Esophagus muscularis mucosa (tissue), 4 donors: ENCODE measurements at regions not wholly inside any gene's neighbourhood (a gene's known extent, or its start where the extent isn't known, plus 50 kb on each side); places are given as distances from the start of the nearest gene placed in this dataset.

ENCODE experiments used
- DNase-seq: peaks from one replicate; pipeline ENCODE4 v3.0.0-alpha.2; 2017; ENCODE audit errors: extremely low spot score
- H3K27ac ChIP-seq, 4 donors: fragments of 200-600 bp; sonication (generic); replicated peaks in 1 of 4; 1 replicate in 3 of 4; 2 replicates in 1 of 4; pipeline ENCODE4 v1.5.1; 2016 to 2019; ENCODE audit warnings: mild to moderate bottlenecking in 1 of 4
- H3K27me3 ChIP-seq, 4 donors: fragments of 200-600 bp; sonication (generic); one replicate each; pipeline versions ENCODE4 v1.5.1 to v1.6.0; 2016 to 2019
- H3K36me3 ChIP-seq, 4 donors: fragments of 200-600 bp; sonication (generic); one replicate each; pipeline ENCODE4 v1.5.1; 2016 to 2019
- H3K4me1 ChIP-seq, 4 donors: fragments of 200-600 bp; sonication (generic); one replicate each; pipeline ENCODE4 v1.5.1; 2016 to 2019
- H3K4me3 ChIP-seq, 4 donors: fragments of 200-600 bp; sonication (generic); 1 replicate in 2 of 4; 2 replicates in 2 of 4; pipeline ENCODE4 v1.5.1; 2016 to 2019; ENCODE audit warnings: mild to moderate bottlenecking in 4 of 4, moderate library complexity in 1 of 4
- H3K9me3 ChIP-seq, 4 donors: fragments of 200-600 bp; sonication (generic); 1 replicate in 3 of 4; 2 replicates in 1 of 4; pipeline ENCODE4 v1.5.1; 2016 to 2019
- CTCF ChIP-seq, 3 experiments: fragments of 200-600 bp in 2 of 3; fragments of 450-650 bp in 1 of 3; sonication (generic) in 2 of 3; IDR thresholded peaks; one replicate each; pipeline ENCODE4 v1.5.1; 2017 to 2019; ENCODE audit warnings: antibody characterized with exemption in 3 of 3, mild to moderate bottlenecking in 2 of 3, moderate library complexity in 1 of 3
- EP300 ChIP-seq: sonication (generic); formaldehyde crosslinking; IDR thresholded peaks from one replicate; pipeline ENCODE4 v1.6.1; 2017; ENCODE audit warnings: antibody characterized with exemption
- POLR2A ChIP-seq: fragments of 450-650 bp; IDR thresholded peaks from one replicate; pipeline ENCODE4 v1.6.1; 2017; ENCODE audit warnings: antibody characterized with exemption, moderate library complexity, mild to moderate bottlenecking, low read depth
- POLR2AphosphoS5 ChIP-seq, 2 donors: sonication (generic); formaldehyde crosslinking; IDR thresholded peaks; one replicate each; pipeline ENCODE4 v1.6.1; 2017; ENCODE audit warnings: antibody characterized with exemption in 2 of 2
- WGBS: methylation state at CpG from one replicate; pipeline ENCODE4 v1.1.5; 2018; 5-methylcytosine and 5-hydroxymethylcytosine counted together
- intact Hi-C: fragments of 100-400 bp; cut with DNase I; formaldehyde crosslinking; loops from one replicate; pipeline ENCODE4 v1.15.1; 2023

DNA sequence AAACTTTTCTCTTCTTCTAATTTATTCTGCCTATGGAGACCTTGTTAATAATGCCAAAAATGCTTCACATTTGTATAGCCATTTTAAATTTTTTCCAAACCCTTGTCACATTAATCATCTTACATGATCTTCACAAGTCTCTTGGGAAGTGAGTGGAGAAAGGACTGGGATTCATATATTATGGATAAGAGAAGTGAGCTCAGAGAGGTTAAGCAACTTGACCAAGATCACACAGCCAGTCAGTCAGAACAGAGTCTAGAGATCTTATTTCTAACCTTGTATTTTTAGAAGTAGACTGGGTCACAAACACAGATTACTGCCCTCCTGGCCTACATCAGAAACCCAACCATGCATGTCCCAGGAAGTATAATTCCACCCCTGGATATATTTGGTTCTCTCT lies 218.0 kb upstream of the ADRA1B start:
- H3K27ac ChIP-seq = no peak overlapping the region
- no peak overlapping the region for H3K4me3 ChIP-seq
- H3K36me3 ChIP-seq = no peaks in the 10 kb centered on the region
- no peak for DNase-seq
- intact Hi-C loops = no loop called here
- TF ChIP-seq POLR2A (no peak), POLR2AphosphoS5 (IDR thresholded peaks at IDR 0.05) (no peak), CTCF (IDR thresholded peaks at IDR 0.05) (no peak), EP300 (no peak)
- H3K27me3 ChIP-seq = no peaks in the 10 kb centered on the region
- H3K4me1 ChIP-seq = no peaks in the 10 kb centered on the region
- no peaks in the 10 kb centered on the region for H3K9me3 ChIP-seq

GRCh38 chr5:159700016-159700415 lies 216.3 kb upstream of the ADRA1B start:
- H3K4me1 ChIP-seq = no peaks in the 10 kb centered on the region
- no peaks in the 10 kb centered on the region for H3K36me3 ChIP-seq
- TF ChIP-seq EP300 (no peak), POLR2A (no peak), CTCF (IDR thresholded peaks at IDR 0.05) (no peak), POLR2AphosphoS5 (IDR thresholded peaks at IDR 0.05) (no peak)
- no peak overlapping the region for H3K4me3 ChIP-seq
- intact Hi-C loops = no loop called here
- H3K9me3 ChIP-seq = no peaks in the 10 kb centered on the region
- H3K27me3 ChIP-seq = no peaks in the 10 kb centered on the region
- H3K27ac ChIP-seq = no peak overlapping the region
- DNase-seq = no peak

GRCh38 chr5:159702301-159702700 lies 214.0 kb upstream of the ADRA1B start:
- Histone ChIP-seq H3K36me3 (no peaks in the 10 kb centered on the region), H3K27me3 (no peaks in the 10 kb centered on the region), H3K9me3 (no peaks in the 10 kb centered on the region), H3K27ac (no peak overlapping the region), H3K4me1 (no peaks in the 10 kb centered on the region), H3K4me3 (no peak overlapping the region)
- DNase-seq = peak; percentile 34
- intact Hi-C loops = no loop called here
- 76% methylated on average over 4 of the region's 4 CpGs for WGBS
- no peak for TF ChIP-seq CTCF (IDR thresholded peaks at IDR 0.05)
- no peak for TF ChIP-seq POLR2AphosphoS5 (IDR thresholded peaks at IDR 0.05)
- TF ChIP-seq POLR2A = no peak
- TF ChIP-seq EP300 = no peak

DNA sequence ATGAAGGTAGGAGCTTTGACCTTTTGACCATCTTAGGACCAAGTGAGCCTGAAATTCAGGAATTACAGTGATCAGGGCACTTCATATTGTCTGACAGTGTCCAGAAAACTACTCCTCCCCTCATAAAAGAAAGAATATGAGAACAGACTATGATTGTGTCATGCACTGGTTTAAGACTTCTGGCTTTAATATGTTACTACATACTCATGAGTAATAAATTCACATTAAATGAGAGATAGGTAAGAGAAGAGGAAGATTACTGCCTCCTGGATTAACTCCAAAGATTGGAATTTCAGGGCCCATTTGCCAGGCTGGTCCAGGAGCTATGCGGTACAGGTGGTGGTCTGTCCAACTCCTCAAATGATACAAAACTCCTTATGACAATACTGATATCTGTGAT lies 213.5 kb upstream of the ADRA1B start:
- TF ChIP-seq POLR2A (no peak), POLR2AphosphoS5 (IDR thresholded peaks at IDR 0.05) (no peak), CTCF (IDR thresholded peaks at IDR 0.05) (no peak), EP300 (no peak)
- intact Hi-C loops = no loop called here
- no peaks in the 10 kb centered on the region for H3K36me3 ChIP-seq

DNA sequence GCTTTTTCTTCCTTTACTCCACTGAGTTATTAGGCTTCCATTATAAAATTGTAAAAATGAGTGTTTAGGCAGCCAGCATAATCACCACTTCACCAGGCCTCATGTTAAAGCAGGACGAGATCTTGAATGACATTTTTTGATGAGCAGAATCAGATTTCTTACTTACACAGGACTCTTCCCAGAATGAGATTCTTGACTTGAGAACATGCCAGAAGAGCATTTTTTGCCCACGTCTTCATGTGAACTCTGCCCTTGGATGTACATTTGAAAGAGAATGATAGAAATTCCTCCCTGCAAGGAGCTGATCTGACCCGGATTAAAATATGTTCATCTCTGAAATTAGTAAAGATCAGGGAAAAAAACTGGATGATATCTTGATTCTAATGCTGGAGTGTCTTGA lies 212.1 kb upstream of the ADRA1B start:
- no peak overlapping the region for H3K4me3 ChIP-seq
- H3K4me1 ChIP-seq = no peaks in the 10 kb centered on the region
- no peak for TF ChIP-seq POLR2AphosphoS5 (IDR thresholded peaks at IDR 0.05)
- no peak for TF ChIP-seq EP300
- no peak for TF ChIP-seq POLR2A
- TF ChIP-seq CTCF (IDR thresholded peaks at IDR 0.05) = no peak
- peaks cover 0 to 7% (median 0%) of the 10 kb centered on the region in 4 donors for H3K9me3 ChIP-seq
- intact Hi-C loops = no loop called here
- 48% methylated on average over 3 of the region's 3 CpGs for WGBS
- no peaks in the 10 kb centered on the region for H3K27me3 ChIP-seq
- H3K36me3 ChIP-seq = no peaks in the 10 kb centered on the region
- no peak overlapping the region for H3K27ac ChIP-seq
- DNase-seq = no peak

More for the DNA sequence above, 213.5 kb upstream of the ADRA1B start:
- Histone ChIP-seq H3K9me3 (peaks cover 0 to 3% (median 0%) of the 10 kb centered on the region in 4 donors), H3K27me3 (no peaks in the 10 kb centered on the region), H3K4me1 (no peaks in the 10 kb centered on the region), H3K4me3 (no peak overlapping the region), H3K27ac (no peak overlapping the region)
- 97% methylated on average over 1 of the region's 1 CpG for WGBS
- DNase-seq = no peak
